GM23338 (cell line): ENCODE measurements at regions not wholly inside any gene's neighbourhood (a gene's known extent, or its start where the extent isn't known, plus 50 kb on each side); places are given as distances from the start of the nearest gene placed in this dataset.

Experiments
- EZH2 ChIP-seq: fragments of 200-600 bp; sonication (generic); IDR thresholded peaks from one replicate; pipeline ENCODE4 v1.8.0; 2017; ENCODE audit warnings: antibody characterized with exemption, mild to moderate bottlenecking, low read depth; ENCODE audit not compliant: unreplicated experiment
- EZH2phosphoT487 ChIP-seq: fragments of 200-600 bp; sonication (generic); IDR thresholded peaks from one replicate; pipeline ENCODE4 v1.8.1; 2018; ENCODE audit warnings: antibody characterized with exemption; ENCODE audit not compliant: unreplicated experiment
- POLR2AphosphoS5 ChIP-seq: IDR thresholded peaks from 2 replicates; pipeline ENCODE4 v1.6.1; 2016; ENCODE audit warnings: antibody characterized with exemption, low read depth
- REST ChIP-seq: IDR thresholded peaks from one replicate; pipeline ENCODE4 v1.6.1; 2018; ENCODE audit warnings: antibody characterized with exemption; ENCODE audit not compliant: unreplicated experiment
- ZNF331 ChIP-seq: fragments of 250-450 bp; sonication (Bioruptor Pico); IDR thresholded peaks from 2 replicates; pipeline ENCODE4 v1.5.0; 2020; ENCODE audit warnings: low read depth, mild to moderate bottlenecking, moderate library complexity
- TF ChIP-seq, protein P1 (sequence below), 2 experiments: fragments of 200-600 bp in 1 of 2; sonication (generic) in 1 of 2; conservative IDR thresholded peaks; 2 replicates each; pipeline versions ENCODE4 v1.5.1 to v1.6.1; 2016 to 2017; ENCODE audit warnings: antibody characterized with exemption in 2 of 2, low read depth in 2 of 2, mild to moderate bottlenecking in 2 of 2, moderate library complexity in 1 of 2

DNA sequence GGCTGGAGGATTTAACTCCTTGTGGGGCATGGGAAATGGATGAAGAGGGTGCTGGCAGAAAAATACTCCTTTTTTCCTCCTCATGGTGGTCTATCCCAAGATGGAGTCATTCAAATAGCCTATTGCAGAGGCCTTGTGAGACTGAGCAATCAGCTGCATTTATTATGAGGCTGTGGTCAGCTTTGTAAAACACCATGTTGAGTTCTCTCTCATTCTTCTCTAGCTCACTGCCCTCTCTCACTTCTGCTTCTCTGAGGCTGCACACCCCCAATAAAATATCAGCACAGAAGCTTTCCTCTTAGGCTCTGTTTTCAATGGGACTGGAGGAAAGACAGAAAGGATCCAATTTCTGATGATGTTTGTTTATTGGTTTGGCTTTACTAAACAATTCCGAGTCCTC, 467.1 kb downstream of the ADCYAP1 start:
- no peak for TF ChIP-seq EZH2phosphoT487
- TF ChIP-seq, protein P1, sequence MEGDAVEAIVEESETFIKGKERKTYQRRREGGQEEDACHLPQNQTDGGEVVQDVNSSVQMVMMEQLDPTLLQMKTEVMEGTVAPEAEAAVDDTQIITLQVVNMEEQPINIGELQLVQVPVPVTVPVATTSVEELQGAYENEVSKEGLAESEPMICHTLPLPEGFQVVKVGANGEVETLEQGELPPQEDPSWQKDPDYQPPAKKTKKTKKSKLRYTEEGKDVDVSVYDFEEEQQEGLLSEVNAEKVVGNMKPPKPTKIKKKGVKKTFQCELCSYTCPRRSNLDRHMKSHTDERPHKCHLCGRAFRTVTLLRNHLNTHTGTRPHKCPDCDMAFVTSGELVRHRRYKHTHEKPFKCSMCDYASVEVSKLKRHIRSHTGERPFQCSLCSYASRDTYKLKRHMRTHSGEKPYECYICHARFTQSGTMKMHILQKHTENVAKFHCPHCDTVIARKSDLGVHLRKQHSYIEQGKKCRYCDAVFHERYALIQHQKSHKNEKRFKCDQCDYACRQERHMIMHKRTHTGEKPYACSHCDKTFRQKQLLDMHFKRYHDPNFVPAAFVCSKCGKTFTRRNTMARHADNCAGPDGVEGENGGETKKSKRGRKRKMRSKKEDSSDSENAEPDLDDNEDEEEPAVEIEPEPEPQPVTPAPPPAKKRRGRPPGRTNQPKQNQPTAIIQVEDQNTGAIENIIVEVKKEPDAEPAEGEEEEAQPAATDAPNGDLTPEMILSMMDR (conservative IDR thresholded peaks at IDR 0.05; ENCODE audit: low read depth in 2 of 2) = no peak
- no peak for TF ChIP-seq POLR2AphosphoS5
- TF ChIP-seq REST = no peak
- no peak for TF ChIP-seq EZH2
- TF ChIP-seq ZNF331 (CRISPR knock-in tag) = no peak
